ENCODE measurements at regions not wholly inside any gene's neighbourhood (a gene's known extent, or its start where the extent isn't known, plus 50 kb on each side); places are given as distances from the start of the nearest gene placed in this dataset.

- no peaks in the 10 kb centered on the region for H4K20me1 ChIP-seq (ENCODE audit: control insufficient read depth, insufficient read depth, low read depth, low read length)
- H3K4me1 ChIP-seq (ENCODE audit: control insufficient read depth, low read length): 0 out of 2 replicates have a peak, but pooled peaks cover 3% of the 10 kb centered on the region
- no peaks in the 10 kb centered on the region for H3K36me3 ChIP-seq (ENCODE audit: control insufficient read depth, low read length)
- no peak overlapping the region for H3K4me2 ChIP-seq (ENCODE audit: low read length)
- TF ChIP-seq EZH2phosphoT487 (IDR thresholded peaks at IDR 0.05; ENCODE audit: borderline replicate concordance, low read length): no peak
- TF ChIP-seq CTCF (IDR thresholded peaks at IDR 0.05; ENCODE audit: low read depth, low read length, poor library complexity, severe bottlenecking): no peak
- H3K9me2 ChIP-seq (replicated peaks; ENCODE audit: control insufficient read depth, low read length): no peaks in the 10 kb centered on the region
- no peaks in the 10 kb centered on the region for H3K9me3 ChIP-seq (ENCODE audit: control insufficient read depth, insufficient read depth, low read length)
- H3F3A ChIP-seq (ENCODE audit: control insufficient read depth, insufficient read depth): no peaks in the 10 kb centered on the region
- no peaks in the 10 kb centered on the region for H3K79me2 ChIP-seq (ENCODE audit: control insufficient read depth, low read length)
- no peak overlapping the region for H3K4me3 ChIP-seq (ENCODE audit: low read length)
- H3K27me3 ChIP-seq (ENCODE audit: control insufficient read depth, low read length): peaks cover 22% of the 10 kb centered on the region
- no peak overlapping the region for H3K27ac ChIP-seq (ENCODE audit: low read depth, low read length)
Observed at GRCh38 chr13:99057310-99057975, 79.6 kb upstream of the DOCK9 start.

GRCh38 chr13:99058527-99059495, 80.9 kb upstream of the DOCK9 start:
- TF ChIP-seq EZH2phosphoT487 (IDR thresholded peaks at IDR 0.05; ENCODE audit: borderline replicate concordance, low read length) (no peak), CTCF (IDR thresholded peaks at IDR 0.05; ENCODE audit: low read depth, low read length, poor library complexity, severe bottlenecking) (no peak)
- no peaks in the 10 kb centered on the region for H3K36me3 ChIP-seq (ENCODE audit: control insufficient read depth, low read length)
- no peak overlapping the region for H3K4me2 ChIP-seq (ENCODE audit: low read length)
- H3K4me3 ChIP-seq (ENCODE audit: low read length): no peak overlapping the region
- H3K9me2 ChIP-seq (replicated peaks; ENCODE audit: control insufficient read depth, low read length): no peaks in the 10 kb centered on the region
- peaks cover 16% of the 10 kb centered on the region for H3K27me3 ChIP-seq (ENCODE audit: control insufficient read depth, low read length)
- no peaks in the 10 kb centered on the region for H3K4me1 ChIP-seq (ENCODE audit: control insufficient read depth, low read length)
- no peaks in the 10 kb centered on the region for H4K20me1 ChIP-seq (ENCODE audit: control insufficient read depth, insufficient read depth, low read depth, low read length)
- no peaks in the 10 kb centered on the region for H3K79me2 ChIP-seq (ENCODE audit: control insufficient read depth, low read length)
- no peaks in the 10 kb centered on the region for H3K9me3 ChIP-seq (ENCODE audit: control insufficient read depth, insufficient read depth, low read length)
- no peak overlapping the region for H3K27ac ChIP-seq (ENCODE audit: low read depth, low read length)
- H3F3A ChIP-seq (ENCODE audit: control insufficient read depth, insufficient read depth): no peaks in the 10 kb centered on the region

GRCh38 chr13:99059498-99060075, 81.7 kb upstream of the DOCK9 start:
- Histone ChIP-seq H3K4me2 (ENCODE audit: low read length) (no peak overlapping the region), H3F3A (ENCODE audit: control insufficient read depth, insufficient read depth) (no peaks in the 10 kb centered on the region), H4K20me1 (ENCODE audit: control insufficient read depth, insufficient read depth, low read depth, low read length) (no peaks in the 10 kb centered on the region), H3K9me2 (replicated peaks; ENCODE audit: control insufficient read depth, low read length) (no peaks in the 10 kb centered on the region), H3K4me1 (ENCODE audit: control insufficient read depth, low read length) (no peaks in the 10 kb centered on the region), H3K36me3 (ENCODE audit: control insufficient read depth, low read length) (no peaks in the 10 kb centered on the region), H3K27me3 (ENCODE audit: control insufficient read depth, low read length) (peaks cover 8% of the 10 kb centered on the region), H3K27ac (ENCODE audit: low read depth, low read length) (no peak overlapping the region), H3K4me3 (ENCODE audit: low read length) (no peak overlapping the region), H3K9me3 (ENCODE audit: control insufficient read depth, insufficient read depth, low read length) (no peaks in the 10 kb centered on the region), H3K79me2 (ENCODE audit: control insufficient read depth, low read length) (no peaks in the 10 kb centered on the region)
- no peak for TF ChIP-seq EZH2phosphoT487 (IDR thresholded peaks at IDR 0.05; ENCODE audit: borderline replicate concordance, low read length)
- no peak for TF ChIP-seq CTCF (IDR thresholded peaks at IDR 0.05; ENCODE audit: low read depth, low read length, poor library complexity, severe bottlenecking)
